ENCODE measurements at regions not wholly inside any gene's neighbourhood (a gene's known extent, or its start where the extent isn't known, plus 50 kb on each side); places are given as distances from the start of the nearest gene placed in this dataset.

- Histone ChIP-seq H3K4me3 (ENCODE audit: low read length) (no peak overlapping the region), H3K9me3 (ENCODE audit: control insufficient read depth in 1 of 2, insufficient read depth in 1 of 2, low read length in 2 of 2) (no peaks in the 10 kb centered on the region), H3K4me1 (ENCODE audit: insufficient read depth, low read length) (peaks cover 14% of the 10 kb centered on the region), H3K36me3 (ENCODE audit: insufficient read depth, low read length) (no peaks in the 10 kb centered on the region), H3K27ac (ENCODE audit: low read depth in 1 of 2, low read length in 2 of 2) (no peak overlapping the region), H3K27me3 (ENCODE audit: control insufficient read depth in 1 of 2, insufficient read depth in 2 of 2, low read length in 2 of 2) (no peaks in the 10 kb centered on the region)
- DNase-seq, result peak in 1 of 14 experiments; percentile 49
- Mint-ChIP-seq H3K36me3 (ENCODE audit: low read depth) (peaks cover 9% of the 10 kb centered on the region), H3K27me3 (no peaks in the 10 kb centered on the region), H3K9me3 (no peaks in the 10 kb centered on the region), H3K27ac (no peak overlapping the region), H3K4me1 (ENCODE audit: low read depth) (peaks cover 64% of the 10 kb centered on the region), H3K4me3 (peak overlapping the region; percentile 18)
- no peak for TF ChIP-seq CTCF (IDR thresholded peaks at IDR 0.05)
- CTCF ChIA-PET, result no interaction called here
- intact Hi-C loops (cut with DNase I, micrococcal nuclease), result loop anchor here in 1 of 2 experiments (10.0 kb wide), 1 partner anchor 79 kb away; no protein-coding TSS in a partner anchor
- POLR2A ChIA-PET, result interaction anchor here (0.5 kb wide), 1 partner anchor 120 kb away, joined by 3 read pairs; no protein-coding TSS in a partner anchor
- peak; percentile 35 for ATAC-seq (ENCODE audit: poor library complexity)
These were observed 530.3 kb upstream of the KCNMB2 start for GRCh38 chr3:178005961-178006360.

- H3K9me3 ChIP-seq (ENCODE audit: control insufficient read depth in 1 of 2, insufficient read depth in 1 of 2, low read length in 2 of 2), result no peaks in the 10 kb centered on the region
- no peak for TF ChIP-seq CTCF (IDR thresholded peaks at IDR 0.05)
- CTCF ChIA-PET, result no interaction called here
- H3K27ac ChIP-seq (ENCODE audit: low read depth in 1 of 2, low read length in 2 of 2), result no peak overlapping the region
- no peaks in the 10 kb centered on the region for H3K27me3 ChIP-seq (ENCODE audit: control insufficient read depth in 1 of 2, insufficient read depth in 2 of 2, low read length in 2 of 2)
- DNase-seq (no peak), ATAC-seq (ENCODE audit: poor library complexity) (no peak)
- H3K4me1 ChIP-seq (ENCODE audit: insufficient read depth, low read length), result no peaks in the 10 kb centered on the region
- Mint-ChIP-seq H3K27ac (no peak overlapping the region), H3K4me3 (no peak overlapping the region), H3K4me1 (ENCODE audit: low read depth) (peaks cover 22% of the 10 kb centered on the region), H3K27me3 (no peaks in the 10 kb centered on the region), H3K9me3 (no peaks in the 10 kb centered on the region), H3K36me3 (ENCODE audit: low read depth) (no peaks in the 10 kb centered on the region)
- H3K4me3 ChIP-seq (ENCODE audit: low read length), result no peak overlapping the region
- no peaks in the 10 kb centered on the region for H3K36me3 ChIP-seq (ENCODE audit: insufficient read depth, low read length)
- POLR2A ChIA-PET, result no interaction called here
- intact Hi-C loops (cut with DNase I, micrococcal nuclease), result no loop called here
These were observed 525.9 kb upstream of the KCNMB2 start for GRCh38 chr3:178010306-178010705.

- Histone ChIP-seq H3K36me3 (ENCODE audit: insufficient read depth, low read length) (no peaks in the 10 kb centered on the region), H3K27me3 (ENCODE audit: control insufficient read depth in 1 of 2, insufficient read depth in 2 of 2, low read length in 2 of 2) (no peaks in the 10 kb centered on the region), H3K27ac (ENCODE audit: low read depth in 1 of 2, low read length in 2 of 2) (no peak overlapping the region), H3K9me3 (ENCODE audit: control insufficient read depth in 1 of 2, insufficient read depth in 1 of 2, low read length in 2 of 2) (no peaks in the 10 kb centered on the region), H3K4me1 (ENCODE audit: insufficient read depth, low read length) (no peaks in the 10 kb centered on the region), H3K4me3 (ENCODE audit: low read length) (no peak overlapping the region)
- Mint-ChIP-seq H3K36me3 (ENCODE audit: low read depth) (no peaks in the 10 kb centered on the region), H3K4me1 (ENCODE audit: low read depth) (no peaks in the 10 kb centered on the region), H3K9me3 (no peaks in the 10 kb centered on the region), H3K4me3 (no peak overlapping the region), H3K27ac (no peak overlapping the region), H3K27me3 (no peaks in the 10 kb centered on the region)
- ChIA-PET CTCF (interaction anchor here (0.8 kb wide), 1 partner anchor 8 kb away, joined by 3 read pairs; no protein-coding TSS in a partner anchor), POLR2A (no interaction called here)
- TF ChIP-seq CTCF (IDR thresholded peaks at IDR 0.05), result no peak
- DNase-seq (no peak), ATAC-seq (ENCODE audit: poor library complexity) (no peak)
- intact Hi-C loops (cut with DNase I, micrococcal nuclease), result no loop called here
These were observed 516.6 kb upstream of the KCNMB2 start for GRCh38 chr3:178019645-178020044.
